ENCODE measurements at regions not wholly inside any gene's neighbourhood (a gene's known extent, or its start where the extent isn't known, plus 50 kb on each side); places are given as distances from the start of the nearest gene placed in this dataset.
A peak's percentile ranks its signal among the peaks of the same experiment; 100 is the strongest.

DNA sequence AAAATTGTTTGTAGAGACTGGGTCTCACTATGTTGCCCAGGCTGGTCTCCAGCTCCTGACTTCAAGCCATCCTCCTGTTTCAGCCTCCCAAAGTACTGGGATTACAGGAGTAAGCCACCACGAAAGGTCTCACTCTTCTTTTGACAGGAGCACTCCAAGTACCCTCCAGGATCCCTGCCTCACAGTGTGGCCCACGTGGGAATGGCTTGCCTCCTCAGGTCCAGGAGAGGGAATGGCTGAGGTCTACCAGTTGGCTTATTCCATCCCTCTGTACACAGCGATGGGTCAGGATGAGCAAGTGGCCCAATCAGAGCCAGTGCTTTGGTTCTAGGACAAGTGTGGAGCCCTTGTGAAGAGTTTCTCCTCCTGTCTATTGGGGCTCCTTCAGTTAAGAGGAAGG is 73.7 kb upstream of the ZNF423 start:
- no peak for DNase-seq (ENCODE audit: low read depth)

DNA sequence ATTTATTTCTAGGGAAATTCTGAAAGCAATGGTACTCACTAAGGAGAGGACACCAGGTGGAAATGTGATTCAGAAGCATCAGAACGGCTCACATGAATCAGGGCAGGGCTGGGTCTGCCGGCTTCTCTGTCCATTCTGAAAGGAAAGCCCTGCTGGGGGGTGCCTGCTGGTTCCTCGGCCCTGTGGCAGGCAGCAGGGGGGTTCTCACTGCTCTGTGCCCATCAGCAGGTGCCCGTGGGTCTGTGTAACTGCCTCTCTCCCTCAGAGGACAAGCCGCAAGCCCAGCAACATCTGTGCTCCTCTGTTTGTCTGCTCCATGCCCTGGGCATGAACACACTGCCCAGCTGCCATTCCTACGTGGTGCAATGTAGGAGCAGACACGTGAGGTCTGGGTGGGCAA is 74.9 kb upstream of the ZNF423 start:
- no peak overlapping the region for H3K4me3 ChIP-seq (ENCODE audit: low read length)
- no peak for DNase-seq (ENCODE audit: low read depth)
- TF ChIP-seq, protein P1, sequence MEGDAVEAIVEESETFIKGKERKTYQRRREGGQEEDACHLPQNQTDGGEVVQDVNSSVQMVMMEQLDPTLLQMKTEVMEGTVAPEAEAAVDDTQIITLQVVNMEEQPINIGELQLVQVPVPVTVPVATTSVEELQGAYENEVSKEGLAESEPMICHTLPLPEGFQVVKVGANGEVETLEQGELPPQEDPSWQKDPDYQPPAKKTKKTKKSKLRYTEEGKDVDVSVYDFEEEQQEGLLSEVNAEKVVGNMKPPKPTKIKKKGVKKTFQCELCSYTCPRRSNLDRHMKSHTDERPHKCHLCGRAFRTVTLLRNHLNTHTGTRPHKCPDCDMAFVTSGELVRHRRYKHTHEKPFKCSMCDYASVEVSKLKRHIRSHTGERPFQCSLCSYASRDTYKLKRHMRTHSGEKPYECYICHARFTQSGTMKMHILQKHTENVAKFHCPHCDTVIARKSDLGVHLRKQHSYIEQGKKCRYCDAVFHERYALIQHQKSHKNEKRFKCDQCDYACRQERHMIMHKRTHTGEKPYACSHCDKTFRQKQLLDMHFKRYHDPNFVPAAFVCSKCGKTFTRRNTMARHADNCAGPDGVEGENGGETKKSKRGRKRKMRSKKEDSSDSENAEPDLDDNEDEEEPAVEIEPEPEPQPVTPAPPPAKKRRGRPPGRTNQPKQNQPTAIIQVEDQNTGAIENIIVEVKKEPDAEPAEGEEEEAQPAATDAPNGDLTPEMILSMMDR (conservative IDR thresholded peaks at IDR 0.05; ENCODE audit: low read length), result no peak

More for the DNA sequence above, 73.7 kb upstream of the ZNF423 start:
- TF ChIP-seq, protein P1 (conservative IDR thresholded peaks at IDR 0.05; ENCODE audit: low read length), result no peak
- H3K4me3 ChIP-seq (ENCODE audit: low read length), result no peak overlapping the region

DNA sequence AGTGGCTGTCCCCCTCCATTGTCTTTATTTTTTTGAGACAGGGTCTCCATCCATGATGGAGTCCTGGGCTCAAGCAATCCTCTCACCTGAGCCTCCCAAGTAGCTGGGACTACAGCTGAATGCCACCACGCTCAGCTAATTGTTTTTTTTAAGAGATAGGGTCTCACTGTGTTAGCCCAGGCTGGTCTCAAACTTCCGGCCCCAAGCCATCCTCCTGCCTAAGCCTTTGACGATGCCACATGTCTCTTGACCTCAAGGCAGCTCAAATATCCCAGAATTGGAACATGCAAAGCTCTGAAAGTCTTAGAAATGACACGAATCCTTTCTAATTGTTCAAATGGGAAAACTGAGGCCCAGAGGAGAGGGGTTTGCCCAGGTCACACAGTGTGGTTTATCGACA is 75.4 kb upstream of the ZNF423 start:
- no peak for DNase-seq (ENCODE audit: low read depth)
- H3K4me3 ChIP-seq (ENCODE audit: low read length), result no peak overlapping the region
- TF ChIP-seq, protein P1 (conservative IDR thresholded peaks at IDR 0.05; ENCODE audit: low read length), result no peak

DNA sequence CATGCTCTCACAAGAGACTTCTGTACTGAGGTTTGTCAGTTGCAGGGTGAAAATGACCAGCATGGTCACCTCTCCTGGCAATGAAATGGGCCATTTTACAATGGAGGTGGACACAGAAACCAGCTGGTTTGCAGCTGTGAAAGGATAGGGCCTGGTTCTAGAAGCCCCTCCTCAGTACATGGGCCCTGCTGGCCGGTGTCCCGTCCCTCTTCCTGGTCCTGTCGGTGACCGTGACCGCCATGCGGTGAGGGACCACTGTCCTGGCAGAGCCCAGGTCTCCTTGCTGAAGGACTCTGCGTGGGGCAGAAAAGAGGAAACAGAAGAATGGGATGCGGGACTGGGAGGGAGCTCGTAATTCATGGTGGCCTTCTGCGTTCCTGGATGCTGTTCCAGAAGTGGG is 76.0 kb upstream of the ZNF423 start:
- no peak overlapping the region for H3K4me3 ChIP-seq (ENCODE audit: low read length)
- TF ChIP-seq, protein P1 (conservative IDR thresholded peaks at IDR 0.05; ENCODE audit: low read length), result no peak
- DNase-seq (ENCODE audit: low read depth), result no peak

DNA sequence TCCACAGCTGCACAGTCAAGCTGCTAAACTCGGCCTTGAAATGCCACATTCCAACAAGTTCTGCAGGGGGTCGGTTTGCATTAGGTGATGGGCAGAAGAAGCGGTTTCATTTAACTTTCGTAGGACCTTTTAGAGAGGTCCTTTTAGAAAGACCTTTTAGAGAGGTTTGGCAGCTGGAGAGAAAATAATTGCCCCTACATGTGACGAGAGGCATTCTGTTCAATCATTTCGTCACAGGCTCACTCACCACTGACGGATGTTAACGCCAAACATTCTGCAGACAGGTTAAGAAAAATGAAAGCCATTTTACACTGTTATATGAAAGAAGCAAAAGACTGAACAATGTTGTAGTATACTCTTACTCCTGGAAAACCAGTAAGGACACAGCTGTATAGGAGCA is 76.5 kb upstream of the ZNF423 start:
- no peak for DNase-seq (ENCODE audit: low read depth)
- TF ChIP-seq, protein P1 (conservative IDR thresholded peaks at IDR 0.05; ENCODE audit: low read length), result no peak
- H3K4me3 ChIP-seq (ENCODE audit: low read length), result no peak overlapping the region

DNA sequence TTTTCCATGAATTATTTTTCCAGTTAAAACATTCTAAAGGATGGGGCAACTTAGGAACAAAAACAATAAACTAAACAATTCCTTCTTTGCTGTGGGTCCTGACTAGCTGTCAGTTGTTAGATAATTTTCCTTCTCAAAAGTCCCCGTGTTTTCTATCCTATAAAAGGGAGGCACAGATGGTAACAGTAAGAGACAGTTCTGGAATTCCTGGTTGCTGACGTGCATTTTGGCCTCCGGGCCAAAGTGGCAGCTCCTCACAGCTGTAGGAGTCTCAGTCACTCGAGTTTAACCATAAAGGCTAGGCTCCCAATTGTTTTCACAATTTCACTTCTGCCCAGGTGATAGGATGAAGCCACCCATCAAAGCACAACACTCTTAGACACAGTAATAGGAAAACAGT is 77.0 kb upstream of the ZNF423 start:
- H3K4me3 ChIP-seq (ENCODE audit: low read length), result no peak overlapping the region
- DNase-seq (ENCODE audit: low read depth), result peak; percentile 45
- TF ChIP-seq, protein P1 (conservative IDR thresholded peaks at IDR 0.05; ENCODE audit: low read length), result no peak

DNA sequence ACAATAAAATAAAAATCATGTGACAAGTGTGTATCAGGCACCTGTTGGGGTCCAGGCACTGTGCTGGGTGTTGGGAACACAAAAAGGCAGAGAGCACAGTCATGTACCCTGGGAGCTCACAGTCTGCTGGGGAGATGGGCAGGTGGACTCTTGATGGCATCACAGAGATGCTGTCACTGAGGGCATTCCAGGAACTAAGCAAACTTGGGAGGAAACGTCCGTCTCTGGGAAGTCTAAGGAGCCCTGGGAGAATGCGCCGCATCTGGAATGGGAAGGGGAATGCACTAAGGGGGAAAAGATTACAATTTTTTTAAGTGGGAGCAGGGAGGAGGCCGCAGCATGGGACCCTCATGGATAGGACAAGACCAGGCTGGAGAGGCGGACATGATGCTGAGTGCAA is 80.9 kb upstream of the ZNF423 start:
- no peak overlapping the region for H3K4me3 ChIP-seq (ENCODE audit: low read length)
- TF ChIP-seq, protein P1 (conservative IDR thresholded peaks at IDR 0.05; ENCODE audit: low read length), result no peak
- no peak for DNase-seq (ENCODE audit: low read depth)

All from AG10803 (cell line).